Dedifferentiated amniotic fluid mesenchymal stem cell (primary cell): ENCODE measurements at regions not wholly inside any gene's neighbourhood (a gene's known extent, or its start where the extent isn't known, plus 50 kb on each side); places are given as distances from the start of the nearest gene placed in this dataset.

Experiments used
- DNase-seq: peaks from one replicate; pipeline ENCODE4 v3.0.0-alpha.2; 2016; ENCODE audit errors: extremely low spot score

- DNase-seq = no peak
Measured at GRCh38 chr9:89792189-89793123, 187.6 kb downstream of the GADD45G start.

- no peak for DNase-seq
Measured at GRCh38 chr9:89793124-89793495, 188.3 kb downstream of the GADD45G start.

GRCh38 chr9:89793551-89793950 is 188.7 kb downstream of the GADD45G start:
- DNase-seq = no peak

GRCh38 chr9:89794918-89795317 is 190.1 kb downstream of the GADD45G start:
- DNase-seq = no peak

- DNase-seq = no peak
Measured at GRCh38 chr9:89795538-89796195, 190.9 kb downstream of the GADD45G start.

- no peak for DNase-seq
Measured at GRCh38 chr9:89796606-89797005, 191.8 kb downstream of the GADD45G start.

- DNase-seq = no peak
Measured at GRCh38 chr9:89797255-89797654, 192.4 kb downstream of the GADD45G start.

GRCh38 chr9:89797937-89798455 is 193.2 kb downstream of the GADD45G start:
- DNase-seq = no peak

- no peak for DNase-seq
Measured at GRCh38 chr9:89798547-89799120, 193.8 kb downstream of the GADD45G start.

- no peak for DNase-seq
Measured at GRCh38 chr9:89799221-89799620, 194.4 kb downstream of the GADD45G start.

GRCh38 chr9:89799766-89800165 is 195.0 kb downstream of the GADD45G start:
- no peak for DNase-seq

GRCh38 chr9:89801341-89801740 is 196.5 kb downstream of the GADD45G start:
- no peak for DNase-seq

- no peak for DNase-seq
Measured at GRCh38 chr9:89801742-89802670, 197.2 kb downstream of the GADD45G start.

GRCh38 chr9:89802781-89803355 is 198.1 kb downstream of the GADD45G start:
- DNase-seq = no peak

GRCh38 chr9:89803403-89803802 is 198.6 kb downstream of the GADD45G start:
- DNase-seq = no peak

GRCh38 chr9:89804766-89805531 is 200.1 kb downstream of the GADD45G start:
- DNase-seq = no peak

- DNase-seq = no peak
Measured at GRCh38 chr9:89805571-89806292, 200.9 kb downstream of the GADD45G start.

GRCh38 chr9:89806371-89807100 is 201.7 kb downstream of the GADD45G start:
- no peak for DNase-seq

- DNase-seq = no peak
Measured at GRCh38 chr9:89807101-89807395, 202.2 kb downstream of the GADD45G start.
